22Rv1 (cell line): ENCODE measurements at regions not wholly inside any gene's neighbourhood (a gene's known extent, or its start where the extent isn't known, plus 50 kb on each side); places are given as distances from the start of the nearest gene placed in this dataset.

Source experiments
- ZFX ChIP-seq: fragments of 450-650 bp; IDR thresholded peaks from 2 replicates; pipeline ENCODE4 v1.6.1; 2017; ENCODE audit warnings: antibody characterized with exemption, borderline replicate concordance
- TF ChIP-seq, protein P1 (sequence below): fragments of 450-650 bp; IDR thresholded peaks from 2 replicates; pipeline ENCODE4 v1.5.1; 2017; ENCODE audit warnings: mild to moderate bottlenecking

DNA sequence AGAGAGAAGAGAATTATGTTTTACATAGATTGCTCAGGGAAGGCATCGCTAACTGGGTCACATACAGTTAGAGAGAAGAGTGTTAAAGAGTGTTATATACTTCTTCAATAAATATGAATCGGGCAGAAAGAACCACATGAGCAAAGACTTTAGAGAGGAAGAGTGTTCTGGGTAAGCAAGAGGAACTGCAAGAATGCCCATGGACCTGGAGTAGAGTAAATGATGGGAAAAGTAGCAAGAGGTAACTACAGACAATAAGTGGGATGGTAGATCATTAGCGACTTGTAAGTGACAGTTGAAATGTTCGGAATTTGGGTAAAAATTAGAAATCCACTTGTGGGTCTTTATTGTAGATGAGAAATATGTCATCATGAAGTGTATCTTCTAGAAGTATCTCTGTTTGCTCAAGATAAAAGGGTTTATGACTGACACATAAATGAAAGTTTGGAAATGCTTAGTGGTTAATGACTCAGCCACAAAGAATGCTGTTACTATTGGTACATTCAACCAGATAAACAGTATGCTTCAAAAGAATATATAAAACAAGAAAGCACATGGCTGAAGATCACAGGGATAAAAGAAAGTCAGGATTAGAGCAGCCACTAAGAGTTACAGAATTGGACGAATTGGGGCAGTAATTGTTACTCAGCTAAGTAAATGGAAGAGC is 229.3 kb downstream of the CASP12 start:
- TF ChIP-seq, protein P1, sequence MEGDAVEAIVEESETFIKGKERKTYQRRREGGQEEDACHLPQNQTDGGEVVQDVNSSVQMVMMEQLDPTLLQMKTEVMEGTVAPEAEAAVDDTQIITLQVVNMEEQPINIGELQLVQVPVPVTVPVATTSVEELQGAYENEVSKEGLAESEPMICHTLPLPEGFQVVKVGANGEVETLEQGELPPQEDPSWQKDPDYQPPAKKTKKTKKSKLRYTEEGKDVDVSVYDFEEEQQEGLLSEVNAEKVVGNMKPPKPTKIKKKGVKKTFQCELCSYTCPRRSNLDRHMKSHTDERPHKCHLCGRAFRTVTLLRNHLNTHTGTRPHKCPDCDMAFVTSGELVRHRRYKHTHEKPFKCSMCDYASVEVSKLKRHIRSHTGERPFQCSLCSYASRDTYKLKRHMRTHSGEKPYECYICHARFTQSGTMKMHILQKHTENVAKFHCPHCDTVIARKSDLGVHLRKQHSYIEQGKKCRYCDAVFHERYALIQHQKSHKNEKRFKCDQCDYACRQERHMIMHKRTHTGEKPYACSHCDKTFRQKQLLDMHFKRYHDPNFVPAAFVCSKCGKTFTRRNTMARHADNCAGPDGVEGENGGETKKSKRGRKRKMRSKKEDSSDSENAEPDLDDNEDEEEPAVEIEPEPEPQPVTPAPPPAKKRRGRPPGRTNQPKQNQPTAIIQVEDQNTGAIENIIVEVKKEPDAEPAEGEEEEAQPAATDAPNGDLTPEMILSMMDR, result no peak
- no peak for TF ChIP-seq ZFX
